HK-2 (cell line): ENCODE measurements at regions not wholly inside any gene's neighbourhood (a gene's known extent, or its start where the extent isn't known, plus 50 kb on each side); places are given as distances from the start of the nearest gene placed in this dataset.
"Not testable (repeated sequence)": the region's sequence is repeated elsewhere in the genome, so short reads cannot be mapped to it uniquely, and the experiment has no call there.

Experiments used
- DNase-seq: peaks from one replicate; pipeline ENCODE4 v3.0.0-alpha.2; 2018; ENCODE audit not compliant: unreplicated experiment

DNA sequence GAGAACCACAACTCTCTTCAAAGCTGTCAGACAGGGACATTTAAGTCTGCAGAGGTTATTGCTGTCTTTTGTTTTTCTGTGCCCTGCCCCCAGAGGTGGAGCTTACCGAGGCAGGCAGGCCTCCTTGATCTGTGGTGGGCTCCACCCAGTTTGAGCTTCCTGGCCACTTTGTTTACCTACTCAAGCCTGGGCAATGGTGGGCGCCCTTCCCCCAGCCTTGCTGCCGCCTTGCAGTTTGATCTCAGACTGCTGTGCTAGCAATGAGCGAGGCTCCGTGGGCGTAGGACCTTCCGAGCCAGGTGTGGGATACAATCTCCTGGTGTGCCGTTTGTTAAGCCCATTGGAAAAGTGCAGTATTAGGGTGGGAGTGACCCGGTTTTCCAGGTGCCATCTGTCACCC lies 822.1 kb downstream of the KCNMA1 start:
- not testable (repeated sequence) for DNase-seq

DNA sequence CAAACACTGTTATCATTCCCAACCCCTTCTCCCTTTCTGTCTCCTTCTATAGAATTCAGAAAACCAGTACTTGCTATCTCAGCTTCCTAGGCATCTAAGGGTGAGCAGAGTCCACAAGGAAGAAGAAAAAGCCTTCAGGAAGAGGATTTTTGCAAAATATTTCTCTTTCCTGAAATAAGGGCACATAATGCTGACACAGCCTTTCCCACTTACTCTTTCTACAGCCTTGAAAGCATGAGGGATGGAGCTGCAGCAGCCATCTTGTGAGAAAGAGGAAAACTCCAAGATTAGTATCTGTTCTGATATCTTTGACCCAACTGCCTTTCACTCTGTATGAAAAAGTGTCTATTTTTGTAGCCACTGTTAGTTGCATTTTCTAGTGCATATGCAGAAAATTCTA lies 826.2 kb downstream of the KCNMA1 start:
- DNase-seq = no peak

DNA sequence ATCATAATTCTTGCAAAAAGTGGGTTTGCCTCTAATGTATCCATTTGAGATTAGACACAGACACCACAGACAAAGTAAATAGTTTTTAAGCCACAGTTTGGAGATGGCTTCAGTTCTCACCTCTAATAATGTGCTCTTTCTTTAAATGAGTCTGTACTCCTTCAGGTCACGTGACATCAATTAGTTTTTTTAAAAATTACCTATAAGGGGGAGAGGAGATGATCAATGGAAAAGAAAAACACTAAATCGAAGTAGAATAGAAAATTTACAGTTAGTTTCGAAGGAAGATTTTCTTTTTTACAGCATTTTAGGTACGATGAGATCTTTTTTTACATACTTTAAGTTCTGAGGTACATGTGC lies 849.2 kb downstream of the KCNMA1 start:
- no peak for DNase-seq

DNA sequence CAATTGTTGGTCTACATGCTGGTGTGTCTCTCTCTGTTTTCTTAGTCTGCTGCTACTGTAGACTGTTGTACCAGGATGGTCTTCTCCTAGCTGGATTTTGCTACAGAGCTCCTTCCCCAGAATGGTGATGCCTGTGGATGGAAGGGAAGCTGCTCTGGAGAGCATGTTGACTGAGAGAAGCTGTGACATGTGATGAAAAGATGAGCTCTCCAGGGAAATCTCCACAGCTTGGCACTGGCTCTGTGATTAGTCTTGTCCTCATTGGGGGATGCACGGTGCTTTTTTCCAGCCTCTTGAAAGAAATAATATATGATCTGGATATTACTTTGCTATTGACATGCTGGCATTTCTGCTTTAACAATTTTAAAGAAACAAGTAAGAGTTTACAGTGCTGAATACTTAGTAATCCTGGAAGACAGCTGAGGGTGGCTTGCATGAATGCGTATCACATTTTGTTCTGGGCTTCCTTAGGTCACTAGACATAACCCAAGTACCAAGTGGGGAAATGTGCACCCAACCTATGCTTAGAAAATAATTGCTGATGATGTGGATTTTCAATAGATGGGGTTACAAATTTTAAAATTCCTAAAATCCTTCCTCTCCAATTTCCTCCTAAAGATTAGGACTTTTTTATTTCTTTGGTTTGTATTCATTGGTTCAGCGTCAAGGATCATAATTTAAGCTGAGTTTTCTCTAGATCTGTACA lies 849.7 kb downstream of the KCNMA1 start:
- DNase-seq = no peak

- DNase-seq = no peak
Measured at GRCh38 chr10:76786504-76787072, 851.0 kb downstream of the KCNMA1 start.

- DNase-seq = no peak
Measured at GRCh38 chr10:76784076-76784475, 853.5 kb downstream of the KCNMA1 start.

GRCh38 chr10:76779796-76780301 lies 857.8 kb downstream of the KCNMA1 start:
- DNase-seq = no peak

GRCh38 chr10:76778914-76779795 lies 858.5 kb downstream of the KCNMA1 start:
- DNase-seq = no peak

DNA sequence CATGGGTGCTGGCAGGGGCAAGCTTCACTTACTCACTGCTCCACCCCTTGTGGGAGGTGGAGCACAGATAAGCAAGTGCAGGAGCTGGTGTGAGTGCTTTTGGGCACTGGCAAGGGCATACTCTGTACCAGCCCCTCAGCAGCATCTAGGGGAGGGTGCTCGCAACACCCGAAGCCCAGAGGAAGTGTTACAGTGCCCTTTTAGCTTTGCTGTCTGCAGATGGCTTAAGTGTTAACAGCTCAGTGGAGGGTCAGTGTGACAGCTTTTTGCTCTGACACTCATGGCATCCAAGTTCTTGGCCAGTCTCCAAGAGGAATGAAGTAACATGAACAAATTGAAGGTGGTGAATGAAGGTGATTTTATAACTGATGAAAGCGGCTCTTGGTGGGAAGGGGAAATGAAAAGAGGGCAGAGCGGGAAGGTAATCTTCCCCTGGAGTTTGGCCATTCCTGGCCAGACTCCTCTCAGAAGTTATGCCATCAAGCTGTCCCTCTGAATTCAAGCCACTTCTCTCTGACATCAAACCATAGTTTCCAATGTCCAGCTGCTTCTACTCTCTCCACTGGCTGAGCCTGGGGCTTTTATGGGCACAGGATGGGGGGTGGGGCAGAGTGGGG lies 862.5 kb downstream of the KCNMA1 start:
- no peak for DNase-seq

DNA sequence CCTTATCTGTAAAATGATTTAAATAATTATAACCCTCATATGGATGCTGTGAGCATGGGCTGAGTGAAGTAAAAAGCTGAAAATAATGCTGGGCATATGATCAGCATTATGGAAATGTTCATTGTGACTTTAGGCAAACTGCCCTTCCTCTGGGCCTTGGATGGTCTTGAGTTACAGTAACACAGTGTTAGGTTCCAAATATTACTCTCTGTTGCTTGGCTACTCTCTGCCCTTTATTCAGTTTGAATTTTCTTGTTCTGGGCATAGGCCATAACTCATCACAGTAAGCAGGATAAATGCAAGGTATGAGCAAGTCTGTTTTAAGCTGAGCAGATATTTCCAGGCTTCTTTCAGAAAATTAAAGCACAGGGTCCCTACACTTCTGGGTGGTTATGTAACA lies 868.0 kb downstream of the KCNMA1 start:
- no peak for DNase-seq

DNA sequence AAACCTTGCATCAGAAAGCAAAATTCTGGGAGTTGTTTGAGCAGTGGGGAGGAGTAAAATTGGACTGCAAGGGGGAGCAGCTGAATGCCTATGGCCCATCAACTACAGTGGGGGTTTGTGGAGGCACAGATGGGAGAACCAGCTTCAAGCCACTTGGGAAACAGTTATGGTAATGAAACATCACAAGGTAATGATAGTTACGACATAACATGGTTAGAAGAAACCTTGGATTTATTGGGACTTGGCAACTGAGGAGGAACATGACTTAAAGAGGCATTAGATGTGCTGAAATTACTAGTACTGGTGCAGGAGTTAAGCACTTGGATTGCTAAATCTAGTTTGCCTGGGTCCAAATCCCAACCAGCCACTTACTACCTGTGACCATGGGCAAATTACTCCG lies 868.4 kb downstream of the KCNMA1 start:
- DNase-seq = no peak

DNA sequence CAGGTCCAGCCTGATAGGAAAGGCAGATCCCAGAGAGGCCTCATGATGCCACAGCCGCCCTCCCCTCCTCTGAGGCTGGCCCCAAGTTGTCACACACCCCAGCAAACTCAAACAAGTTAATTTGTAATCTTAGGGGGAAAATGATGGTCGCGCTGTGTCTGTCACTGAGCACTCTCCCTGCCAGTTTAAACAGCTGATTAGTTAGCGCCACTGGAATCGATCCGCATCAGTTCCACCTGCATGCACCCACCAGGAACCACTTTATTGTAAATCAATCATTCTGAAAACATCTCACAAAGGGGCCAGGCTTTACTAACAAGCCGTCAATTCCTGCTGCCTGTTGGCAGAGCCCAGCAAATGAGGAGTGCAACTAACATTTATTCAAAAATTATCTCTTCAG lies 870.9 kb downstream of the KCNMA1 start:
- no peak for DNase-seq

DNA sequence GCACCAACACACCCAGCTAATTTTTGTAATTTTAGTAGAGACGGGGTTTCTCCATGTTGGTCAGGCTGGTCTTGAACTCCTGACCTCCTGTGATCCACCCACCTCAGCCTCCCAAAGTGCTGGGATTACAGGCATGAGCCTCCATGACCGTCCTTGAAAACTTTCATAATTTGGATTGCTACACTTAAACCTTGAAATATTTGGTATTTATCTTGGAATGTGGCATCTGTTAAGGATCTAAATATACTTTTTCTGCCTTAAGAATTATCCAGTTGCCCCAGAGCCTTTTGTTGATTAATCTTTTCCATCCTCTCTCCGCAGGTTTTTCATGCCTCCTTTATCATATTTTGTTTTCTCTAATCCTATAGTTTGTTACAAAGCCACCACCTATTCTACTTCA lies 872.7 kb downstream of the KCNMA1 start:
- not testable (repeated sequence) for DNase-seq

DNA sequence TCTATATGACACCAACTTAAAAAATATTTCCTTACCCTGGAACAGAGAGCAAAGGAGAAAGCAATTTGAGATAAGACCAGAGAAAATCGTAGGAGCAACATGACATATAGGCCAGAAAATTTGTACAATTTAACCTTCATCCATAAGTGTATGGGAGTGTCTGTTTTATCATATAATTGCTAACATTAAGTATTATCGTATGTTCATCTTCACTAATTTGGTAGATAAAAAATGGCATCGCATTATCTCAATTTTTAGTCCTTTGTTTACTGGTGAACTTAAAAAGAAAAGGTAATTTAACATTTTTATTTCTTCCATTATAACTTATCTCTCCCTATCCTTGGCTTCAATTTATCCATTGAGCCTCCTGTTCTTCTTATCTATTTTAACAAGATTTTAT lies 873.4 kb downstream of the KCNMA1 start:
- no peak for DNase-seq

DNA sequence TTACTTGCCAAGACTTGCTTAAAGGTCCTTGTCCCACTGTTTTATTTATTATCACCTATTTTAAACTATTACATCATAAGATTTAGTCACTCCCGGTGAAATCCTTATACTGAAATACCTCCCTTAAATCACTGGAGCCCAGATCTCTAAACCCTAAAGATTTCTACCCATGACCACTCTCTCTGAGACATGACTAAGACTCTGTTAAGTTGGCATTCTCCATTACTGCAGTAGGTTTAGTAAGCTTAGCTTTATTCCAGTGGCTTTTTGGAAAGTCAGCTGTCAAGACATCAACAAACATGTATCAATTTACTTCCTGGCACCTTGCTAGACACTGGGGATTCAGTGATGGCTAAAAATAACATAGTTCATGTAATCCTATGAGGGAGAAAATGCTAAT lies 874.2 kb downstream of the KCNMA1 start:
- DNase-seq = no peak

GRCh38 chr10:76759681-76760080 lies 877.9 kb downstream of the KCNMA1 start:
- DNase-seq = no peak

DNA sequence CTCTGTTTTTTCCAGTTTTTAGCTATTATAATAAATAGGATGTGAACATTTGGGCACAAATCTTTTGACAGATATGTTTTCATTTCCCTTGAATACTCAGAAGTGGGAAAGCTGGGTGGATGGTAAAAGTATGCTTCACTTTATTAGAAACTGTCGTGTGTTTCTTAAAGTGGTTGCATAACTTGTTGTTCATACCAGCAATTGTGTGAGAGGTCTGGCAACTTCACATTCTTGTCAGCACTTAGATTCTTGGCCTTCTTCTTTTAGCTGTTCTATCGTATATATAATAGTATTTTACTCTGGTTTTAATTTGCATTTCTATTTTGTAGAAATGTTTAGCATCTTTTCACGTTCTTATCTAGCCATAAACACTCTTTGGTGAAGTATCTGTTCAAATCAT lies 894.4 kb downstream of the KCNMA1 start:
- DNase-seq = no peak

DNA sequence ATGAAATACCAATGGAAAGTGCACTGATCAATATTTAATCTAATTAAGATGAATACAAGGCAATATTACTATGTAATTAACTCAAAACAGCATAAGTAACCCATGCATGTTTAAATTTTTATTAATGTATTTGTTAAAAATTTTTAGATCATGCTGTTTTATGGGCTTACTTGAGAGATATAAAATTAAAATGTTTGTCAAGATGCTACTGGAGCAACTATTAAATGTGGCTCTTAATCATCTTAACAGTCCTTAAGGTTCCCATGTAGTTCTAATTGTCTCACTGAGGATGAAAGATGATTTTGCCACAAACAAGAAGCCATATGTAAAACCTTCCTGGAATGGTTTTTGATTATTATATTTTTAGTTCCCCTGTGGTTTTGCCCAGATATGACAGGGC lies 897.1 kb downstream of the KCNMA1 start:
- no peak for DNase-seq

GRCh38 chr10:76738991-76739390 lies 898.6 kb downstream of the KCNMA1 start:
- DNase-seq = no peak

DNA sequence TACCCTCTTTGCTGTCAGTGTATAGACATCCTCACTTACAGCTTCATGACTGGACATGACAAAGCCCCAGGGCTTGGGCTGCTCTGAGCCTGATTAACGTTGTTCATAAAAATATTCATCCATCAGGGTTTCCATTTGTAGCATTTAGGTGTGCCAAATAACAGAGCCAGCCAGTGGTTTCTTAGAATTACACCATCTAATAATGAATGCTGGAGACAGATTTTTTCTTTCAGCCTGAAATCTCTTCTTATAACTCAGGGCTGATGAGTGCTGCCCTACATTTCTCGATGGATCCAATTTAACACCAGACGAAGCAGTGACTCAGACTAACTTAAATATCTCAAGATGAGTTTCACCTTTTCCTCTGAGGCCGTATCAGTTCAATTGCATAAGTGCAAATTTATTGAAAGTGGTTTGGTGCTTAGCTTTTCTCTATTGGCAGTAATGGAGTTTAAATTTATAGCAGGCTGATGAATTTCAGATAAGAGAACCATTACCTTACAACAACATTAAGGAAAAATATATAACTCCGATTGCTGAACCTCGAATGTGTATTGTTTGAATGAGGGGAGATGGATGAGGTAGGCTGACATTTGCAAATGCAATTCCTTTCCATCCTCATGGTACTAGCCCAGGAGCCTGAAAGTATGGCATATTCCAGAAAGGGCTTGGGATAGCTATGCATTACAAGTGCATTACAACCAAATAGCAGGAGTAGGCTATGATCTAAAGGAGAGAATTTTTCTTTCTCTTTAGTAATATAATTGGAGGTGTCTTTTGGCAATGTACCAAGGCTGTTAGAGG lies 900.6 kb downstream of the KCNMA1 start:
- no peak for DNase-seq

DNA sequence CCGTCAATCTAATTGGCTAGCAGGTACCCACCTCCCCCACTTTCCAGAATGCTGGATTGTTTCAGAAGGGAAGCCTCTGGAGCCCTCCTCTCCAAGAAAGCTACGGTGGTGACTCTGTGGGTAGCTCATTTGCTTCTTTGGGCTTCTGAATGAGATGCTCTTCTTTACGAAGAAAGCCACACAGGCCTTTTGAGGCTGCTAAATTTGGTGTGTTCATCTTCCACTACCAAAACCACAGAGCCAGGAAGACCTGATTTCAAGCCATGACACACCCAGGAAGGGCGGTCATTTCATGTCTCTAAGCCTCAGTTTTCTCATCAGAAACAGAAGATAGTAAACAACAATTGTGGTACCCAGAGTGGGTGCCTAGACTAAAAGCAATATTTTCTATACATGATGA lies 901.2 kb downstream of the KCNMA1 start:
- no peak for DNase-seq

DNA sequence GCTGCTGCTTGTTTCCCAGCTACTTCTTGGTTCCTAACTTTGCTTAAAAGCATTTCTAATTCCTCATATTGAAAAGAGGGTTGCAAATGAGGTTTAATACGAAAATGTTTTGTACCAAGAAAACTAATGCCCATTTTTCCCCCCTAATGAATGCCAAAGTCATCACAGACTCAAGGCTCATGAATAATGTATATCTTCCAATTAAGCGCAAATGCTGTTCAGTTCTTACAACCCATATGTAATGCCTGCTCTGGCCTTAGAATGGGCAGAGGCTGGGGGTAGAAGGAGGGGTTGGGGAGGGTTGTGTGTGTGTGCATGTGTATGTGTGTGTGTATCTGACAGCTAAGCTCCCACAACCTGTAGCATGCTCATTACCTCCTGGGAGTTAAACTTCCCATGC lies 901.7 kb downstream of the KCNMA1 start:
- DNase-seq = no peak
